AG04450 (cell line): ENCODE measurements at regions not wholly inside any gene's neighbourhood (a gene's known extent, or its start where the extent isn't known, plus 50 kb on each side); places are given as distances from the start of the nearest gene placed in this dataset.

Experiments used
- CTCF ChIA-PET: fragments of 300-600, 350-600 bp; formaldehyde crosslinking; extraction: SDS; loops from one replicate; lab custom pipeline; 2022; ENCODE audit warnings: antibody characterized with exemption, inconsistent platforms; lab: Charles Lee
- POLR2A ChIA-PET: fragments of 350-600 bp; formaldehyde crosslinking; extraction: SDS; loops from one replicate; lab custom pipeline; 2021; ENCODE audit warnings: antibody characterized with exemption, inconsistent platforms; lab: Yijun Ruan, JAX
- DNase-seq: peaks from one replicate; pipeline ENCODE4 v3.0.0-alpha.2; 2011; ENCODE audit warnings: low read depth, low spot score
- H3K27ac ChIP-seq: one replicate; pipeline ENCODE4 v1.5.1; 2012; ENCODE audit warnings: low read depth, low read length, control low read depth
- H3K27me3 ChIP-seq: one replicate; pipeline ENCODE4 v1.6.0; 2012; ENCODE audit warnings: low read length; ENCODE audit not compliant: control insufficient read depth, insufficient read depth
- H3K4me3 ChIP-seq: 2 replicates; pipeline ENCODE4 v1.5.1; 2011; ENCODE audit warnings: mild to moderate bottlenecking, low read depth, low read length, control low read depth
- H3K9me3 ChIP-seq: 2 replicates; pipeline ENCODE4 v1.5.1; 2012; ENCODE audit warnings: low read length; ENCODE audit not compliant: control insufficient read depth, insufficient read depth
- CTCF ChIP-seq: IDR thresholded peaks from 2 replicates; pipeline ENCODE4 v1.5.1; 2011; ENCODE audit warnings: low read depth, low read length, control low read depth, inconsistent platforms

GRCh38 chr1:194975913-194976312, 1632.3 kb downstream of the KCNT2 start:
- no peaks in the 10 kb centered on the region for H3K27me3 ChIP-seq
- H3K27ac ChIP-seq = no peak overlapping the region
- POLR2A ChIA-PET = no interaction called here
- TF ChIP-seq CTCF = no peak
- DNase-seq = no peak
- H3K4me3 ChIP-seq = no peak overlapping the region
- CTCF ChIA-PET = no interaction called here
- H3K9me3 ChIP-seq = no peaks in the 10 kb centered on the region

- no peak for DNase-seq
- TF ChIP-seq CTCF = no peak
- no peaks in the 10 kb centered on the region for H3K27me3 ChIP-seq
- CTCF ChIA-PET = no interaction called here
- H3K9me3 ChIP-seq = no peaks in the 10 kb centered on the region
- H3K27ac ChIP-seq = no peak overlapping the region
- H3K4me3 ChIP-seq = no peak overlapping the region
- POLR2A ChIA-PET = no interaction called here
These were observed 1639.3 kb downstream of the KCNT2 start for GRCh38 chr1:194968916-194969315.

GRCh38 chr1:194959795-194960194, 1648.4 kb downstream of the KCNT2 start:
- Histone ChIP-seq H3K27me3 (no peaks in the 10 kb centered on the region), H3K4me3 (no peak overlapping the region), H3K9me3 (no peaks in the 10 kb centered on the region), H3K27ac (no peak overlapping the region)
- ChIA-PET POLR2A (no interaction called here), CTCF (no interaction called here)
- no peak for DNase-seq
- no peak for TF ChIP-seq CTCF

GRCh38 chr1:194952171-194952570, 1656.1 kb downstream of the KCNT2 start:
- CTCF ChIA-PET = no interaction called here
- Histone ChIP-seq H3K27me3 (no peaks in the 10 kb centered on the region), H3K9me3 (no peaks in the 10 kb centered on the region), H3K4me3 (no peak overlapping the region), H3K27ac (no peak overlapping the region)
- DNase-seq = no peak
- POLR2A ChIA-PET = no interaction called here
- no peak for TF ChIP-seq CTCF

GRCh38 chr1:194950584-194950983, 1657.7 kb downstream of the KCNT2 start:
- ChIA-PET POLR2A (no interaction called here), CTCF (no interaction called here)
- Histone ChIP-seq H3K27me3 (no peaks in the 10 kb centered on the region), H3K4me3 (no peak overlapping the region), H3K9me3 (no peaks in the 10 kb centered on the region), H3K27ac (no peak overlapping the region)
- no peak for DNase-seq
- TF ChIP-seq CTCF = no peak
